GM18867 (cell line): ENCODE measurements at regions not wholly inside any gene's neighbourhood (a gene's known extent, or its start where the extent isn't known, plus 50 kb on each side); places are given as distances from the start of the nearest gene placed in this dataset.

ENCODE experiments used
- ATAC-seq: cut with Tn5 transposase; IDR thresholded peaks from one replicate; pipeline ENCODE4 v1.9.1; 2021; ENCODE audit warnings: mild to moderate bottlenecking, moderate library complexity; ENCODE audit not compliant: unreplicated experiment

- no peak for ATAC-seq
These were observed 675.4 kb upstream of the NR2F2 start for GRCh38 chr15:95655089-95655607.

- ATAC-seq = no peak
These were observed 673.9 kb upstream of the NR2F2 start for GRCh38 chr15:95656595-95656994.

GRCh38 chr15:95658799-95659198 lies 671.7 kb upstream of the NR2F2 start:
- no peak for ATAC-seq

GRCh38 chr15:95659656-95660055 lies 670.8 kb upstream of the NR2F2 start:
- ATAC-seq = no peak

- ATAC-seq = no peak
These were observed 667.9 kb upstream of the NR2F2 start for GRCh38 chr15:95662638-95663037.

- no peak for ATAC-seq
These were observed 667.1 kb upstream of the NR2F2 start for GRCh38 chr15:95663156-95664100.

GRCh38 chr15:95664450-95664849 lies 666.0 kb upstream of the NR2F2 start:
- peak; percentile 62 for ATAC-seq

- ATAC-seq = peak; percentile 79
These were observed 661.2 kb upstream of the NR2F2 start for GRCh38 chr15:95669146-95669922.

GRCh38 chr15:95674031-95674430 lies 656.5 kb upstream of the NR2F2 start:
- no peak for ATAC-seq

- no peak for ATAC-seq
These were observed 654.0 kb upstream of the NR2F2 start for GRCh38 chr15:95676500-95676899.

- no peak for ATAC-seq
These were observed 650.5 kb upstream of the NR2F2 start for GRCh38 chr15:95679847-95680582.

GRCh38 chr15:95680728-95681127 lies 649.8 kb upstream of the NR2F2 start:
- ATAC-seq = no peak

GRCh38 chr15:95681836-95682544 lies 648.5 kb upstream of the NR2F2 start:
- no peak for ATAC-seq

- ATAC-seq = no peak
These were observed 646.4 kb upstream of the NR2F2 start for GRCh38 chr15:95684126-95684525.

GRCh38 chr15:95684693-95685115 lies 645.8 kb upstream of the NR2F2 start:
- no peak for ATAC-seq

GRCh38 chr15:95687061-95687460 lies 643.4 kb upstream of the NR2F2 start:
- no peak for ATAC-seq

GRCh38 chr15:95687686-95688085 lies 642.8 kb upstream of the NR2F2 start:
- no peak for ATAC-seq

- ATAC-seq = peak; percentile 94
These were observed 639.7 kb upstream of the NR2F2 start for GRCh38 chr15:95690631-95691340.

- no peak for ATAC-seq
These were observed 636.6 kb upstream of the NR2F2 start for GRCh38 chr15:95693917-95694316.

- ATAC-seq = no peak
These were observed 632.3 kb upstream of the NR2F2 start for GRCh38 chr15:95698230-95698629.
